Retinal pigment epithelial cell (primary cell): ENCODE measurements at regions not wholly inside any gene's neighbourhood (a gene's known extent, or its start where the extent isn't known, plus 50 kb on each side); places are given as distances from the start of the nearest gene placed in this dataset.

Experiments used
- DNase-seq: peaks from one replicate; pipeline ENCODE4 v3.0.0-alpha.2; 2010; ENCODE audit warnings: low read depth
- H3K4me3 ChIP-seq: 2 replicates; pipeline ENCODE4 v1.5.1; 2011; ENCODE audit warnings: mild to moderate bottlenecking, low read length, control low read depth, moderate library complexity
- CTCF ChIP-seq: conservative IDR thresholded peaks from 2 replicates; pipeline ENCODE4 v1.5.1; 2011; ENCODE audit warnings: low read depth, low read length, control low read depth, inconsistent platforms

- no peak overlapping the region for H3K4me3 ChIP-seq
- DNase-seq, result no peak
- no peak for TF ChIP-seq CTCF
Observed at GRCh38 chr3:31043184-31043819, 148.8 kb upstream of the GADL1 start.

- H3K4me3 ChIP-seq, result no peak overlapping the region
- no peak for TF ChIP-seq CTCF
Observed at GRCh38 chr3:31047673-31048072, 153.2 kb upstream of the GADL1 start.

GRCh38 chr3:31048143-31048542 lies 153.7 kb upstream of the GADL1 start:
- DNase-seq, result no peak
- H3K4me3 ChIP-seq, result no peak overlapping the region
- TF ChIP-seq CTCF, result no peak

More at GRCh38 chr3:31047673-31048072, 153.2 kb upstream of the GADL1 start:
- no peak for DNase-seq

GRCh38 chr3:31050296-31050695 lies 155.8 kb upstream of the GADL1 start:
- DNase-seq, result no peak
- no peak for TF ChIP-seq CTCF
- H3K4me3 ChIP-seq, result no peak overlapping the region

- H3K4me3 ChIP-seq, result no peak overlapping the region
- no peak for TF ChIP-seq CTCF
- DNase-seq, result no peak
Observed at GRCh38 chr3:31051226-31051625, 156.8 kb upstream of the GADL1 start.

- no peak overlapping the region for H3K4me3 ChIP-seq
- no peak for DNase-seq
- TF ChIP-seq CTCF, result no peak
Observed at GRCh38 chr3:31053299-31053698, 158.8 kb upstream of the GADL1 start.

- no peak overlapping the region for H3K4me3 ChIP-seq
- DNase-seq, result no peak
- TF ChIP-seq CTCF, result no peak
Observed at GRCh38 chr3:31054032-31054431, 159.6 kb upstream of the GADL1 start.
